A549 (cell line): ENCODE measurements at regions not wholly inside any gene's neighbourhood (a gene's known extent, or its start where the extent isn't known, plus 50 kb on each side); places are given as distances from the start of the nearest gene placed in this dataset.

Source experiments
- EHMT2 ChIP-seq: fragments of 200-600 bp; sonication (generic); IDR thresholded peaks from 2 replicates; pipeline ENCODE4 v1.6.1; 2016; ENCODE audit warnings: antibody characterized with exemption, low read depth, mild to moderate bottlenecking, moderate library complexity
- ESRRA ChIP-seq: fragments of 150-350 bp; IDR thresholded peaks from 2 replicates; pipeline ENCODE4 v1.6.1; 2014; ENCODE audit warnings: mild to moderate bottlenecking, low read length, borderline replicate concordance
- JUN ChIP-seq, 2 experiments: fragments of >200 bp; sonication (Bioruptor Twin); formaldehyde crosslinking; IDR thresholded peaks; 2 replicates in 1 of 2; 3 replicates in 1 of 2; pipeline ENCODE4 v1.6.1; 2016 to 2017
- POLR2A ChIP-seq: IDR thresholded peaks from 2 replicates; pipeline ENCODE4 v1.6.1; 2012; ENCODE audit warnings: mild to moderate bottlenecking, low read length
- RAD21 ChIP-seq, 2 experiments: fragments of >200 bp in 1 of 2; sonication (Bioruptor Twin) in 1 of 2; formaldehyde crosslinking in 1 of 2; IDR thresholded peaks in 1 of 2; conservative IDR thresholded peaks in 1 of 2; 2 replicates in 1 of 2; 3 replicates in 1 of 2; pipeline ENCODE4 v1.6.1; 2012 to 2018; ENCODE audit warnings: inconsistent platforms in 1 of 2
- ZNF302 ChIP-seq: fragments of 250-450 bp; sonication (Bioruptor Pico); IDR thresholded peaks from 2 replicates; pipeline ENCODE4 v1.9.0; 2021; ENCODE audit warnings: inconsistent platforms, mild to moderate bottlenecking, moderate library complexity

DNA sequence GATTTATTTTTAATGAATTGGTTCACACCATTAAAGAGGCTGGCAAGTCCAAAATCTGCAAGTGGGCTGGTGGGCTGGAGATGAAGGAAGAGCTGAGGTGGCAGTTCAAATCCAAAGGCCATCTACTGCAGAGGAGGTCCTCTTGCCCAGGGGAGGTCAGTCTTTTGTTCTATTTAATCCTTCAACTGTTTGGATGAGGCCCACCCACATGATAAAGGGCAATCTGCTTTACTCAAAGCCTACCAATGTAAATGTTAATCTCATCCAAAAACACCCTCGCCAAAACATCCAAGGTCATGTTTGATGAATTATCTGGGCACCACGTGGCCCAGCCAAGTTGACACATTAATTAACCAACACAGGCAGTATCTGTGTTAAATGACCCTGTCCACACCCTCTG, 99.0 kb downstream of the RRAGC start:
- no peak for TF ChIP-seq RAD21 (conservative IDR thresholded peaks at IDR 0.05 in 1 of 2, IDR thresholded peaks at IDR 0.05 in 1 of 2)
- no peak for TF ChIP-seq ESRRA
- no peak for TF ChIP-seq ZNF302 (CRISPR knock-in tag)
- TF ChIP-seq EHMT2: no peak
- no peak for TF ChIP-seq POLR2A
- no peak for TF ChIP-seq JUN (IDR thresholded peaks at IDR 0.05)
